Ascending aorta (tissue), 2 donors: ENCODE measurements at regions not wholly inside any gene's neighbourhood (a gene's known extent, or its start where the extent isn't known, plus 50 kb on each side); places are given as distances from the start of the nearest gene placed in this dataset.

Experiments
- DNase-seq, 2 donors: peaks; one replicate each; pipeline ENCODE4 v3.0.0-alpha.2; 2019; ENCODE audit warnings: low spot score in 2 of 2
- H3K27ac ChIP-seq, 2 donors: fragments of 200-600 bp; sonication (generic); one replicate each; pipeline ENCODE4 v1.5.1; 2016 to 2017; ENCODE audit warnings: mild to moderate bottlenecking in 1 of 2
- H3K27me3 ChIP-seq: fragments of 200-600 bp; sonication (generic); one replicate; pipeline ENCODE4 v1.5.1; 2017
- H3K36me3 ChIP-seq, 2 donors: fragments of 200-600 bp; sonication (generic); one replicate each; pipeline ENCODE4 v1.5.1; 2016
- H3K4me1 ChIP-seq, 2 donors: fragments of 200-600 bp; sonication (generic); one replicate each; pipeline ENCODE4 v1.5.1; 2016 to 2017; ENCODE audit warnings: mild to moderate bottlenecking in 1 of 2
- H3K4me3 ChIP-seq, 2 donors: fragments of 200-600 bp; sonication (generic); one replicate each; pipeline ENCODE4 v1.5.1; 2016 to 2017; ENCODE audit warnings: mild to moderate bottlenecking in 1 of 2
- H3K9me3 ChIP-seq, 2 donors: fragments of 200-600 bp; sonication (generic); one replicate each; pipeline ENCODE4 v1.5.1; 2016
- CTCF ChIP-seq, 3 experiments: fragments of 200-600 bp in 2 of 3; fragments of 450-650 bp in 1 of 3; sonication (generic) in 2 of 3; IDR thresholded peaks; one replicate each; pipeline ENCODE4 v1.5.1; 2016 to 2019; ENCODE audit warnings: antibody characterized with exemption in 3 of 3, mild to moderate bottlenecking in 1 of 3, moderate library complexity in 1 of 3
- intact Hi-C: fragments of 100-400 bp; cut with DNase I; formaldehyde crosslinking; loops from one replicate; pipeline ENCODE4 v1.15.1; 2023

DNA sequence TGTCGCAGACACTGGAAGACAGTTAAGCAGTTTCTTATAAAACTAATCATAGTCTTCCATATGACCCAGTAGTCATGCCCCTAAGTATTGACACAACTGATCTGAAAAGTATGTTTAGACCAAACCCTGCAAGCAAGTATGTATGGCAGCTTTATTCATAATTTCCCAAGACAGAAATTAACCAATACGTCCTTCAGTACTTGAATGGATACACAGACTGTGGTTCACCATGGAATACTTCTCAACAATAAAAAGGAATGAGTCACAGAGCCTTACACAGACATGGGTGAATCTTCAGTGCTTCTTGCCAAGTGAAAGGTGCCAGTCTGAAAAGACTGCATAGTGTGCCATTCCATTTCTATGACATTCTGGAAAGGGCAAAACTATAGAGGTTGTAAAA lies 50.2 kb upstream of the AKR1E2 start:
- TF ChIP-seq CTCF (IDR thresholded peaks at IDR 0.05): no peak
- intact Hi-C loops: no loop called here
- DNase-seq: no peak

DNA sequence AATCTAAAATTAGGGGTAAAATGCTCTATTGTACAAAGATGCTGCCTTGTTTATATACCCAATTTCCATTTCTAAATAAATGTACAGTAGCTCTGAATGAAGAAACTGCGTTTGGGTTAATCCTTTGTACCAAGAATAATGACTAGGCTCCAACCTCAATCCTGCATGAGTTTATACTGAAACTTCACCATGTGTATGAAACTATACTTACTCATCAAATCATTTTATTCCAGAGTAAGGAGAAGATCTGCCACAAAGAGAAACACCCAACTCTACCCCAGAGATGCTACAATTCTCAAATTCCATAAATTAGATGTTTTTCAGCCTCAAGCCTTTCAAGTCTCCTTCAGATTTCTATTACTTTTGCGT lies 53.8 kb upstream of the AKR1E2 start:
- H3K27me3 ChIP-seq: no peaks in the 10 kb centered on the region
- H3K4me3 ChIP-seq: no peak overlapping the region
- H3K27ac ChIP-seq: peak overlapping the region in 1 of 2 donors; percentile 78
- TF ChIP-seq CTCF (IDR thresholded peaks at IDR 0.05): no peak
- no peaks in the 10 kb centered on the region for H3K36me3 ChIP-seq
- peaks cover 0 to 12% of the 10 kb centered on the region in 2 donors for H3K4me1 ChIP-seq
- H3K9me3 ChIP-seq: no peaks in the 10 kb centered on the region
- no peak for DNase-seq
- intact Hi-C loops: no loop called here

More for the DNA sequence above, 50.2 kb upstream of the AKR1E2 start:
- Histone ChIP-seq H3K9me3 (no peaks in the 10 kb centered on the region), H3K27ac (no peak overlapping the region), H3K27me3 (no peaks in the 10 kb centered on the region), H3K4me3 (no peak overlapping the region), H3K4me1 (peaks cover 0 to 9% of the 10 kb centered on the region in 2 donors), H3K36me3 (no peaks in the 10 kb centered on the region)

DNA sequence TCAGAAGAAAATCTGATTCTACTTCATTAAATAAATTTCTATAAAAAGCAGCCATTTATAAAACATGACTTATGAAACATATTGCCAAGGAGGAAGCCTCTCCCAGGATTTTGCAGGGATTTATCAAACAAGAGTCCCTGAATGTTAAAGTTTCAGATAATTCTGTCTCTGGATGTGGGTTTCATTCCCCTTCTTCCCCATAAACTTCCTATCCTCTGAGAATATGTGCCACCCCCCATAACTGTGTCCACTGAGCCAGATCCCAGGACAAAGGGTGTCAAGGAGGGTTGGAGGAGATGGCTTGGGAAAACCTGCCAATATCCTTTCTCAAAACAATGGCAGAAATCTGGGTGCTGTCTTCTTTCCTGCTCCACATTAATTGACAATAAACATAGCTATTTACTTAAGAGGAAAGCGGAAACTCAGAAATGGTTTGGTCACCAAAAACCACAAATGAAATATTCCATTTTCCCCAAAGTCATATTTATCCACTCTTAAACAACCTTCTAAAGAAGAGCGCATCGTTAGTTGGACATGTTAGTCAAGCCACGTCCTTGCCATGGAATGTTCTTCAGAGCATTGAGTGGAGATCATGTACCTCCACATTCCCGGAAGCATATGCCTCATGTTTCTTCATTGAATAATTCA lies 54.3 kb upstream of the AKR1E2 start:
- Histone ChIP-seq H3K4me3 (no peak overlapping the region), H3K4me1 (peaks cover 0 to 12% of the 10 kb centered on the region in 2 donors), H3K9me3 (no peaks in the 10 kb centered on the region), H3K36me3 (no peaks in the 10 kb centered on the region), H3K27me3 (no peaks in the 10 kb centered on the region), H3K27ac (peak overlapping the region; percentile 67 to 78)
- TF ChIP-seq CTCF (IDR thresholded peaks at IDR 0.05): no peak
- intact Hi-C loops: loop anchor here (2.0 kb wide), 1 partner anchor 417 kb away; no protein-coding TSS in a partner anchor
- DNase-seq: no peak

DNA sequence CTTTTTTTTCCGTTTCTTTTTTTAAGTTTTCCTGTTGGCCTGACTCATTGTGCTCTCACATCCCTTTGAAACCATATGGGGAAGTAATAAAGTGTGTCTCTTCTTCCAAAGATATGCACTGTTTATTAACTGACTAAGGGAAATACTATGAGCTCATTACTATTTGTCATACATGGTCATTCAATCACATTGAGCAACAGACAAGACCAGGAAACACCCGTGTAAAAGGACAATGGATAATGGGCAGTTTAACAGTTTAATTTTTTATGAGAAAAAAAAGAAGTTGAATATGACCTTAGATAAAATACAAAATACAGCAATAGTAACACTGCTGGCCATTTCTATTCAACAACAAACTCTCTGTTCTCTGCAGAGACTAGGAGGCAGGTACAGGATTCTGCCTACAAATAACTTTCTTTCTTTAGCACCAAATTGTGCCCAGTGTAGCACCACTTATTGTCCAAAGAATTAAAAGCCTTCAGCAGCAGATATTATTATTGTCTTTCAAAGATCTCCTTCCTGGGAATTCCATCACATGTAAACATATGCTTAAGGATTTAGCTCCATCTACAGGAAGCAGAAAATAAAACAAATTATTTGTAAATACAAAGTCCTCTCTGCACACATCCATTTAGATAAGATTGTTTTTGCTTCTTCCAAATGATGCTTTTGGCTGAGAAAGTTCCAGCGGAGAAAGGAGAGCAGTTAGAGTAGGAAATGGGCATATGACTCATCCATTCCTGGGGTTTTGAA lies 55.0 kb upstream of the AKR1E2 start:
- H3K27ac ChIP-seq: peak overlapping the region; percentile 67 to 78
- no peaks in the 10 kb centered on the region for H3K9me3 ChIP-seq
- no peaks in the 10 kb centered on the region for H3K27me3 ChIP-seq
- no peak overlapping the region for H3K4me3 ChIP-seq
- peak in 2 of 3 experiments; percentile 20 to 21 for TF ChIP-seq CTCF (IDR thresholded peaks at IDR 0.05)
- no peak for DNase-seq
- no peaks in the 10 kb centered on the region for H3K36me3 ChIP-seq
- intact Hi-C loops: loop anchor here (2.0 kb wide), 1 partner anchor 416 kb away; no protein-coding TSS in a partner anchor
- H3K4me1 ChIP-seq: peaks cover 0 to 15% of the 10 kb centered on the region in 2 donors

- no peak for TF ChIP-seq CTCF (IDR thresholded peaks at IDR 0.05)
- Histone ChIP-seq H3K36me3 (no peaks in the 10 kb centered on the region), H3K9me3 (no peaks in the 10 kb centered on the region), H3K4me3 (no peak overlapping the region), H3K27me3 (no peaks in the 10 kb centered on the region), H3K4me1 (peaks cover 0 to 15% of the 10 kb centered on the region in 2 donors), H3K27ac (no peak overlapping the region)
- DNase-seq: no peak
- intact Hi-C loops: loop anchor here (2.0 to 10.0 kb wide), 7 partner anchors 106 to 1536 kb away; no protein-coding TSS in a partner anchor
Observed at GRCh38 chr10:4768416-4768815, 57.6 kb upstream of the AKR1E2 start.
